ENCODE measurements at regions not wholly inside any gene's neighbourhood (a gene's known extent, or its start where the extent isn't known, plus 50 kb on each side); places are given as distances from the start of the nearest gene placed in this dataset.

GRCh38 chr12:33248364-33248763 is 191.3 kb downstream of the SYT10 start:
- Histone ChIP-seq H3K79me2 (ENCODE audit: insufficient read depth, low read length) (no peaks in the 10 kb centered on the region), H3K36me3 (ENCODE audit: insufficient read depth, low read length) (no peaks in the 10 kb centered on the region), H3K27ac (ENCODE audit: low read length) (no peak overlapping the region), H3K4me2 (ENCODE audit: insufficient read depth, low read length) (no peak overlapping the region), H3K9me3 (ENCODE audit: insufficient read depth, low read length, severe bottlenecking) (no peaks in the 10 kb centered on the region), H3K9ac (ENCODE audit: low read depth, low read length) (no peak overlapping the region), H3K4me1 (ENCODE audit: insufficient read depth, low read length) (no peaks in the 10 kb centered on the region), H3K27me3 (ENCODE audit: insufficient read depth, low read length, poor library complexity) (no peaks in the 10 kb centered on the region), H3K4me3 (ENCODE audit: low read depth in 1 of 2, low read length in 2 of 2) (no peak overlapping the region), H4K20me1 (ENCODE audit: insufficient read depth, low read length) (no peaks in the 10 kb centered on the region), H2AFZ (ENCODE audit: low read depth, low read length) (no peak overlapping the region)
- no peak for ATAC-seq (ENCODE audit: insufficient read depth, low read depth)
- no peak for DNase-seq
- TF ChIP-seq CTCF (IDR thresholded peaks at IDR 0.05; ENCODE audit: borderline replicate concordance, extremely low read depth, low read length, poor library complexity, severe bottlenecking) (no peak), EZH2 (IDR thresholded peaks at IDR 0.05; ENCODE audit: borderline replicate concordance, low read depth, low read length, severe bottlenecking) (no peak)

GRCh38 chr12:33247625-33248024 is 192.0 kb downstream of the SYT10 start:
- H3K4me2 ChIP-seq (ENCODE audit: insufficient read depth, low read length): no peak overlapping the region
- H3K27me3 ChIP-seq (ENCODE audit: insufficient read depth, low read length, poor library complexity): no peaks in the 10 kb centered on the region
- H3K79me2 ChIP-seq (ENCODE audit: insufficient read depth, low read length): no peaks in the 10 kb centered on the region
- H3K4me1 ChIP-seq (ENCODE audit: insufficient read depth, low read length): no peaks in the 10 kb centered on the region
- no peaks in the 10 kb centered on the region for H3K9me3 ChIP-seq (ENCODE audit: insufficient read depth, low read length, severe bottlenecking)
- no peak for TF ChIP-seq EZH2 (IDR thresholded peaks at IDR 0.05; ENCODE audit: borderline replicate concordance, low read depth, low read length, severe bottlenecking)
- TF ChIP-seq CTCF (IDR thresholded peaks at IDR 0.05; ENCODE audit: borderline replicate concordance, extremely low read depth, low read length, poor library complexity, severe bottlenecking): no peak
- no peaks in the 10 kb centered on the region for H3K36me3 ChIP-seq (ENCODE audit: insufficient read depth, low read length)
- DNase-seq (no peak), ATAC-seq (ENCODE audit: insufficient read depth, low read depth) (no peak)
- H3K9ac ChIP-seq (ENCODE audit: low read depth, low read length): no peak overlapping the region
- no peak overlapping the region for H2AFZ ChIP-seq (ENCODE audit: low read depth, low read length)
- H4K20me1 ChIP-seq (ENCODE audit: insufficient read depth, low read length): no peaks in the 10 kb centered on the region
- no peak overlapping the region for H3K4me3 ChIP-seq (ENCODE audit: low read depth in 1 of 2, low read length in 2 of 2)
- no peak overlapping the region for H3K27ac ChIP-seq (ENCODE audit: low read length)

- Histone ChIP-seq H3K36me3 (ENCODE audit: insufficient read depth, low read length) (no peaks in the 10 kb centered on the region), H3K9me3 (ENCODE audit: insufficient read depth, low read length, severe bottlenecking) (no peaks in the 10 kb centered on the region), H3K4me3 (ENCODE audit: low read depth in 1 of 2, low read length in 2 of 2) (no peak overlapping the region), H2AFZ (ENCODE audit: low read depth, low read length) (no peak overlapping the region), H3K4me1 (ENCODE audit: insufficient read depth, low read length) (no peaks in the 10 kb centered on the region), H3K4me2 (ENCODE audit: insufficient read depth, low read length) (no peak overlapping the region), H3K27me3 (ENCODE audit: insufficient read depth, low read length, poor library complexity) (no peaks in the 10 kb centered on the region), H4K20me1 (ENCODE audit: insufficient read depth, low read length) (no peaks in the 10 kb centered on the region), H3K79me2 (ENCODE audit: insufficient read depth, low read length) (no peaks in the 10 kb centered on the region), H3K27ac (ENCODE audit: low read length) (no peak overlapping the region), H3K9ac (ENCODE audit: low read depth, low read length) (no peak overlapping the region)
- ATAC-seq (ENCODE audit: insufficient read depth, low read depth) (no peak), DNase-seq (no peak)
- no peak for TF ChIP-seq EZH2 (IDR thresholded peaks at IDR 0.05; ENCODE audit: borderline replicate concordance, low read depth, low read length, severe bottlenecking)
- TF ChIP-seq CTCF (IDR thresholded peaks at IDR 0.05; ENCODE audit: borderline replicate concordance, extremely low read depth, low read length, poor library complexity, severe bottlenecking): no peak
Observed at GRCh38 chr12:33245434-33245833, 194.2 kb downstream of the SYT10 start.

- H2AFZ ChIP-seq (ENCODE audit: low read depth, low read length): no peak overlapping the region
- no peak overlapping the region for H3K4me3 ChIP-seq (ENCODE audit: low read depth in 1 of 2, low read length in 2 of 2)
- DNase-seq: no peak
- no peak overlapping the region for H3K9ac ChIP-seq (ENCODE audit: low read depth, low read length)
- no peaks in the 10 kb centered on the region for H4K20me1 ChIP-seq (ENCODE audit: insufficient read depth, low read length)
- TF ChIP-seq EZH2 (IDR thresholded peaks at IDR 0.05; ENCODE audit: borderline replicate concordance, low read depth, low read length, severe bottlenecking): no peak
- TF ChIP-seq CTCF (IDR thresholded peaks at IDR 0.05; ENCODE audit: borderline replicate concordance, extremely low read depth, low read length, poor library complexity, severe bottlenecking): no peak
- H3K27ac ChIP-seq (ENCODE audit: low read length): no peak overlapping the region
- H3K4me2 ChIP-seq (ENCODE audit: insufficient read depth, low read length): no peak overlapping the region
- ATAC-seq (ENCODE audit: insufficient read depth, low read depth): no peak
- no peaks in the 10 kb centered on the region for H3K9me3 ChIP-seq (ENCODE audit: insufficient read depth, low read length, severe bottlenecking)
- no peaks in the 10 kb centered on the region for H3K79me2 ChIP-seq (ENCODE audit: insufficient read depth, low read length)
- no peaks in the 10 kb centered on the region for H3K36me3 ChIP-seq (ENCODE audit: insufficient read depth, low read length)
- H3K27me3 ChIP-seq (ENCODE audit: insufficient read depth, low read length, poor library complexity): no peaks in the 10 kb centered on the region
- H3K4me1 ChIP-seq (ENCODE audit: insufficient read depth, low read length): no peaks in the 10 kb centered on the region
Observed at GRCh38 chr12:33226671-33227070, 212.9 kb downstream of the SYT10 start.

Measured in DND-41 (cell line).